ENCODE measurements at regions not wholly inside any gene's neighbourhood (a gene's known extent, or its start where the extent isn't known, plus 50 kb on each side); places are given as distances from the start of the nearest gene placed in this dataset.

- DNase-seq (ENCODE audit: low read depth, low spot score): no peak
- in situ Hi-C loops (cut with HindIII; ENCODE audit: low pct_unique_long_range_greater_than_20kb, low sequenced_read_pairs): no loop called here
Observed at GRCh38 chr10:78572565-78572964, 496.2 kb upstream of the ZMIZ1 start.

- in situ Hi-C loops (cut with HindIII; ENCODE audit: low pct_unique_long_range_greater_than_20kb, low sequenced_read_pairs): no loop called here
- DNase-seq (ENCODE audit: low read depth, low spot score): no peak
Observed at GRCh38 chr10:78574547-78574946, 494.2 kb upstream of the ZMIZ1 start.

- in situ Hi-C loops (cut with HindIII; ENCODE audit: low pct_unique_long_range_greater_than_20kb, low sequenced_read_pairs): no loop called here
- no peak for DNase-seq (ENCODE audit: low read depth, low spot score)
Observed at GRCh38 chr10:78575400-78575799, 493.4 kb upstream of the ZMIZ1 start.

DNA sequence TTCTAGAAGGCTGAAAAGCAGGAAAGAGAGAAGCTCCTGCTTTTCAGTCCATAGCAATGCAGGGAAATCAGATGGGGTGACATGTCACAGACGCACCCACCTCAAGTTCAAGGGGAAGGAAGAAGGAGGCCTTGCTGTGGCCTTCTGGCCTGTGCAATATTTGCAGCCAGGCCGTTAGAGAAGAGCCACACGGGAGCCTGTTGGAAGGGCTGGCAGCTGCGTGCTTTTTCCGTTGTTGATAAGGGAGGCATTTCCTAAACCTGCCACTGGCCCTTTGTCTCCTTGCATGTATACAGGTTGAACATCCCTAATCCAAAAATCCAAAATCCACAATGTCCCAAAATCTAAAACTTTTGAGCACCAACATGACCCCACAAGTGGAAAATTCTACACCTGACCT lies 492.5 kb upstream of the ZMIZ1 start:
- in situ Hi-C loops (cut with HindIII; ENCODE audit: low pct_unique_long_range_greater_than_20kb, low sequenced_read_pairs): no loop called here

DNA sequence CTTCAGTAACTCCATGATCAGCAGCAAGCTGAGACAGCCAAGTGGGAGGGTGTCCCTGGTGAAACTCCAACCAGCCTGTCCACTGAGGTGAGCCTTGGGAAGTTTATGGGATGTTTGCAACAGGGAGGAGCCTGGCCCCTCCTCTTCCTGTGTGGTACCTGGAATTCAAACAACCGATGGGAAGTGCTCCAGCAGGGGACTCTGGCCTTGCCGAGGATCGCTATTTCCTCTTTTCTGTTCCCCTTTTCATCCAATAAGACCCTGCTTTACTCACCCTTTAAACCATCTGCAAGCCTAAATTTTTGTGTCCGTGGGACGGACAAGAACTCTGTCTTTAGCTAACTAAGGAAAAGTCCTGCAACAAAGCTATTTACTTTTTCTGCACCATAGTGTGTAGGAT lies 491.1 kb upstream of the ZMIZ1 start:
- in situ Hi-C loops (cut with HindIII; ENCODE audit: low pct_unique_long_range_greater_than_20kb, low sequenced_read_pairs): no loop called here
- DNase-seq (ENCODE audit: low read depth, low spot score): no peak

More for the DNA sequence above, 492.5 kb upstream of the ZMIZ1 start:
- DNase-seq (ENCODE audit: low read depth, low spot score): no peak

DNA sequence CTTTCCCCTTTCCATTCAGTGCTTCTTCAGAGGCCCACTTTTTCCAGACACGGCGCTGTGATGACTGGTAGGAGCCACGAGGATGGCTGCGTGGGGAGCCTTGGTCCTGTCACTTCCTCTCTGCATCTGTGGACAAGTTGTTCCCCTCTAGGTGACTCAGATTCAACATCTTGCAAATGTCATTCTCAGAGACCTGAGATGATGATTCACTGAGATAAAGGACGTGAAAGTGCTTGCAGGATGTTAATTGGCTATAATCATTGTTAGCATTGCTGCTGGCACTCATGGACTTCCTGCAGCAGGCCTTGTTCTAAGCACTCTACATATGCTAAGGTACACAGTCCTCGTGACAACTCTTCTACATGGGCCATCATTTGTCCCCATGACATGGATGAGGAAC lies 489.8 kb upstream of the ZMIZ1 start:
- DNase-seq (ENCODE audit: low read depth, low spot score): no peak
- in situ Hi-C loops (cut with HindIII; ENCODE audit: low pct_unique_long_range_greater_than_20kb, low sequenced_read_pairs): no loop called here

DNA sequence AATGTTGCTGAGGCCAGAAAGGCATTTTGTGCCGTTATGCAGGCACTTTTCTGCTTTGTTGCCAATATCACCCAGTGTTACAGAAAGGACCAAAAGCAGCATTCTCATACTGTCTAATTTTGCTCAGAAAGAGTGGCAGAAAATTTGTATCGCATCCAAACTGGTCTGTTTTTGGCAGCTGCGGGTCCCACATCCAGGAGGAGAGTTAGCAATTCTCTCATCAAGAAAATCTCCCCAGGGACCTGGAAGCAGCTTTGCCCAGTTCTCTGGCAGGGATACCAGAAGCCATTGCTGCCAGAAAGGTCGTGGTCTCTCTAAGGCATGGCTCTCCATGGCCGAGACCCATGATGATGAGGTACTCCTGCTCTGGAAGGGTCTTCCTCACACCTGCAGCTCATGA lies 489.2 kb upstream of the ZMIZ1 start:
- in situ Hi-C loops (cut with HindIII; ENCODE audit: low pct_unique_long_range_greater_than_20kb, low sequenced_read_pairs): no loop called here

GRCh38 chr10:78579995-78580394 lies 488.8 kb upstream of the ZMIZ1 start:
- in situ Hi-C loops (cut with HindIII; ENCODE audit: low pct_unique_long_range_greater_than_20kb, low sequenced_read_pairs): no loop called here

More for the DNA sequence above, 489.2 kb upstream of the ZMIZ1 start:
- no peak for DNase-seq (ENCODE audit: low read depth, low spot score)

DNA sequence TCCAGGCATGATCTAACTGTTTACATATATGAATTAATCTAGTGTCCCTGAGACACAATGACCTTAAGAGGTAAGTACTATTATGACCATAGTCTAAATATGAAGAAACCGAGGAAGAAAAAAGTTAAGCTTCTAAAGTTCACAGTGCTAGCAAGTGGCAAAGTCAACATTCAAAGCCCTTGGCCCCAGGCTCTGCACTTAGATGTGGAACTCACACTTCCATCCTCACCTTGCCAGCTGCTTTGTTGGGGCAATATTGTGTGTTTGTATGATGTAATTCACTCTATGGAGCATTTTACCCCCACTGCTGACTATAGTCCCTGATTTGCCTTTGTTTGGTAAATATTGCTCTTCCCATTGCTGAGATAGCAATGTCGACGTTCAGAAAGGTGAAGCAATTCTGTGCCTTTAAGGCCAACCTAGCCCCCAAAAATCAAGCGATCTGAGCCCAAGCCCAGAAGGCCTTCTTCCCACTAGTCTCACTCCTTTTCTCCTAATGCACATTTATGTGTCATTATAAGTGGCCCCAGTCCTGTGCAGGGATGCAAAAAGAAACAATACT lies 487.6 kb upstream of the ZMIZ1 start:
- DNase-seq (ENCODE audit: low read depth, low spot score): no peak
- in situ Hi-C loops (cut with HindIII; ENCODE audit: low pct_unique_long_range_greater_than_20kb, low sequenced_read_pairs): no loop called here

More at GRCh38 chr10:78579995-78580394, 488.8 kb upstream of the ZMIZ1 start:
- DNase-seq (ENCODE audit: low read depth, low spot score): peak; percentile 30

GRCh38 chr10:78582540-78582939 lies 486.2 kb upstream of the ZMIZ1 start:
- in situ Hi-C loops (cut with HindIII; ENCODE audit: low pct_unique_long_range_greater_than_20kb, low sequenced_read_pairs): no loop called here
- DNase-seq (ENCODE audit: low read depth, low spot score): no peak

- in situ Hi-C loops (cut with HindIII; ENCODE audit: low pct_unique_long_range_greater_than_20kb, low sequenced_read_pairs): no loop called here
Observed at GRCh38 chr10:78584266-78584665, 484.5 kb upstream of the ZMIZ1 start.

DNA sequence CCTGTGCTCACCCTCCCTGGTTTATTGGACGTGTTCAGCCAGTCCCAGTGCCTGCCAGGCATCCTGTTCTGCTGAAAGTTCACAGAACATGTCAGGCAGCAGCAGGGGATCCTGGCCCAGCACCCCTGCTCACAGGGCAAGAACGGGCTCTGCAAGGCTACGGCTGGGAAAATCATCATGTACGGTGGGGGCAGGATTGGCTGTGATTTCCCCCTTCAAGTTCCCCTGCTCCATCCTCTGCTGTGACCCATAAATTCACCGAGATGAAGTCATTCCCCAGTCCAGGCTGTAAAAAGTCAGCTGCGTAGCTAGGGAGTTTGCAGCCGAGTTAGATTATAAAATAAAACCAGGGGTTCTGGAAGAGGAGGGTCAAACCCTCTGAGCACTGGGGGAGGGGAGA lies 484.1 kb upstream of the ZMIZ1 start:
- in situ Hi-C loops (cut with HindIII; ENCODE audit: low pct_unique_long_range_greater_than_20kb, low sequenced_read_pairs): no loop called here
- no peak for DNase-seq (ENCODE audit: low read depth, low spot score)

More at GRCh38 chr10:78584266-78584665, 484.5 kb upstream of the ZMIZ1 start:
- no peak for DNase-seq (ENCODE audit: low read depth, low spot score)

DNA sequence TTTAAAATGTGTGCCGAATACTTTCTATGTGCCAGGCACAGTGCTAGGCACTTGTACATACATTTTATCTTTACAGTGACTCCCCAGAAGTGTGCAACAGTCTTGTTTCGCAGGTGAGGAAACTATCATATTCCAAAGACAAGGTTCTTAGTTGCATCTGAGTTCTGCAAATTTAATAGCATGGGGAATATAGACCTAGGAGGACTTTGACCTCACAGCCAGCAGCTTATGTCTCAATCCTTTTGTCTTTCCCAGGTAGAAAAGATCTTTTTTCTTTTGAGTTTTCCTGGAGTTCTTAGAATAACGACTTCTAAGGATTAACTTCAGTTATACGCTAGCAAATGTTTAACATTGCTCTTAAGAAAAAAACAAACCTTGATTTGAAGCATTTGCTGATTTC lies 482.8 kb upstream of the ZMIZ1 start:
- in situ Hi-C loops (cut with HindIII; ENCODE audit: low pct_unique_long_range_greater_than_20kb, low sequenced_read_pairs): no loop called here
- DNase-seq (ENCODE audit: low read depth, low spot score): no peak

DNA sequence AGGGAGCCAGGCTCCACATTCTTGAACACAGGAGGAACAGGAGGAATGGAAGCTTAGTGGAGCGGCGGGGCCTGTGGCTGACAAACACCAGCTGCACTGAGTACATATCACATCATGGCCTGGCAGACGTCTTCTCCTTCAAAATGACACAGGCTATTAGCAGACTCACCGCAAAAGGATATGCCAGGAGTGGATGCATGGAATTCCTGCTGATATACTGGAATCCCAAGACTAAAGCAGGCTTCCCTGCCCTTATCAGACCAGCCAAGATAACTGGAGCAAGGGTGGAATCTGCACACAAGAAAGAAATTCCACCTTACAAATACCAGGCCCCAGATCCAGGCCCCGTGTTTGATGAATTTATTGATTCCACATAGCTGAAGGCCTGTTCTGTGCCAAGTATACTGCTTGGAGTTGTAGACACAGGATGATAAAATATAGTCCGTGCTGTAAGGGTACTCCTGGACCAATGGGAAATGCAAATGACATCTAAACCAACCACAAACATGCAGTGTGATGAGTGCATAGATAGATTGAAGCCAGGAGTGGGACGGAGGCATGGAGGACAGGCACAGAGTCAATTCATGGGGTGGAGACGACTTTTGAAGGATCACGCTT lies 480.5 kb upstream of the ZMIZ1 start:
- DNase-seq (ENCODE audit: low read depth, low spot score): no peak
- in situ Hi-C loops (cut with HindIII; ENCODE audit: low pct_unique_long_range_greater_than_20kb, low sequenced_read_pairs): no loop called here

- in situ Hi-C loops (cut with HindIII; ENCODE audit: low pct_unique_long_range_greater_than_20kb, low sequenced_read_pairs): no loop called here
Observed at GRCh38 chr10:78589687-78590086, 479.1 kb upstream of the ZMIZ1 start.

DNA sequence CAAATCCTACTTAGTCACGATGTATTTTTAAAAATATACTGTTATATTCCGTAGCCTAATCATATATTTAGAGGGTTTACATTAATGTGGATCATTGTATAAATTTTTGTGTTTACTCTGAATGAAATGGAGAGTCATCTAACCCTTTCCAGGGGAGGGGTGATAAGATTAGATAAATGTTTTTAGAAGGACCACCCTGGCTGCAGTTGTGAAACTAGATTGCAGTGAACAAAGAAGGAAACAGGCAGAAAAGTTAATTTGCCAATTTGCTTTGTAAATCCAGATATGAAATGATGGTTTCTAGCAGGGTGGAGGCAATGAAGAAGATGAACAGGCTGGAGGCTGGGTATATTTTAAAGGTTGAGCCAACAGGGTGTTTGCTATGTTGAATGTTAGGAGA lies 477.7 kb upstream of the ZMIZ1 start:
- in situ Hi-C loops (cut with HindIII; ENCODE audit: low pct_unique_long_range_greater_than_20kb, low sequenced_read_pairs): no loop called here
- DNase-seq (ENCODE audit: low read depth, low spot score): no peak

More at GRCh38 chr10:78589687-78590086, 479.1 kb upstream of the ZMIZ1 start:
- DNase-seq (ENCODE audit: low read depth, low spot score): no peak

DNA sequence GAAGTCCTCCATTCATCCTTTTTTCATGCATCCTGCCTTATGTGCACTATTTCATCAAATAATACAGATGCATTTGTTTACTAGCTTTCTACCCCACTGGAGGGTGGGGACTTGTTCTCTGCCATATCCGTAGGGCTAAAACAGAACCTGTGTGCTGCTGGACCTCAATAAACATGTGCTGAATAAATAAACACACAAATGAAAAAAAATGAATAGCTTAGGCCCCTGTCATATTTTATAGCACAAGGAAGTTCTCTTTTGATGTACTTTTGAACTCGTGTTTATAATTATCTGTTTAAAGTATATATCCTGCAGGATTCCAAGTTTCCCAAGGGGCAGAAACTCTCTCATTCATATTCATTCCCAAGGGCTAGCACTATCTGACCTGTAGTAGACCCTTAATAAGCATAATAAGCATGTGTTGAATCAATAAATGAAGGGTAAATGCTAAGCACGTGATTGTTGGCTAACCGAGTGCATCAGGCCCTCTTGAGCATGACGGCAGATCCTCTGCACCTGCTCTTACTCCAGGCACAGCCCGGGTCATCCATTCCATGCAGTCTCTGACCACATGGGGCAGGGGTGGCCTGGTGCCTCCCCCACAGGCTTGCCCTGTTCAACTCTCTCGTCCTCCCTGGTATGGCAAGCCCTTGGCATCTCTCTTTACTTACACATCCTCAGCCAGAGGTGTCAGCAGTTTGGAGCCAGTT lies 474.1 kb upstream of the ZMIZ1 start:
- no peak for DNase-seq (ENCODE audit: low read depth, low spot score)
- in situ Hi-C loops (cut with HindIII; ENCODE audit: low pct_unique_long_range_greater_than_20kb, low sequenced_read_pairs): no loop called here

DNA sequence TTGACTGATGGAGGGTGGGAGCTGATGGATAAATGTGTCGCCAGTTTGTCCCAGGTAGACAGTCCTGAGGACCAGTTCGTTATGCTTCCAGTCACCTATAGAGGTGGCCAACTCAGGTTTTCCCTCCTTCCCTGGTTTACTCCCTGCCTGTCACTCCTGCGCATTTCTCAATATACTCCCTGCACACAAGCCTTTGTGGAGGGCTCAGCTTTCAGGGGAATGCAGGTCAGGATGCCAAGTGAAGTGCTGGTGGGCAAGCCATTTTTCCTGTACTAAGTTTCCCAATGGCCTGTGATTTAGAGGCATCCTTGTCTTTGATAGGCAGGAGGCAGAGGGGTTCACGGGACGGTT lies 473.5 kb upstream of the ZMIZ1 start:
- no peak for DNase-seq (ENCODE audit: low read depth, low spot score)
- in situ Hi-C loops (cut with HindIII; ENCODE audit: low pct_unique_long_range_greater_than_20kb, low sequenced_read_pairs): no loop called here

DNA sequence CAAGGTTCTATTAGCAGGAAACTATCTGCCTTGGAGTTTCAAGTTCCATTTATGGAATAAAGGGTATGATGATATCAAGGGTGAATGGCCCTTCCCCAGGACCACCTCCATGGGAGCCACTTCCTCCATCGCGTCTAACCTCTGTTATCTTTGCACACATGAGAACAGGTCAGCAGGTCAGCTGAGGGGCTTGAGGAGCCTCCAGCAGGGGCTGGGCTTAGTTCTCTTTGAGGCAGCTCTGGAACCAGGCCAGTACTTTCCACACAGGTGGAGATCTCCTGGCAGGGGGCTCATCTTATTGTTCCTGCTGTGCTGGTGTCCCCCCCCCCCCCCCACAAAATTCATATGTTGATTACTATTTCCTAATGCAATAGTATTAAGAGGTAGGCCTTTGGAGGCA lies 472.2 kb upstream of the ZMIZ1 start:
- DNase-seq (ENCODE audit: low read depth, low spot score): no peak
- in situ Hi-C loops (cut with HindIII; ENCODE audit: low pct_unique_long_range_greater_than_20kb, low sequenced_read_pairs): no loop called here
